CD4-positive, alpha-beta T cell (primary cell): ENCODE measurements at regions not wholly inside any gene's neighbourhood (a gene's known extent, or its start where the extent isn't known, plus 50 kb on each side); places are given as distances from the start of the nearest gene placed in this dataset.

Experiments used
- ATAC-seq: fragments of 200-7000 bp; cut with Tn5 transposase; one replicate; pipeline ENCODE4 v1.10.0; 2022; ENCODE audit warnings: mild to moderate bottlenecking; ENCODE audit not compliant: poor library complexity
- CTCF ChIA-PET: fragments of 350-600 bp; sonication (Branson Sonifier 250); formaldehyde crosslinking; loops from one replicate; lab custom pipeline; 2021; ENCODE audit warnings: antibody characterized with exemption, inconsistent platforms; lab: Charles Lee
- POLR2A ChIA-PET: fragments of 350-600 bp; sonication (Branson Sonifier 250); formaldehyde crosslinking; loops from one replicate; lab custom pipeline; 2021; ENCODE audit warnings: antibody characterized with exemption, inconsistent platforms; lab: Charles Lee
- DNase-seq, 14 experiments: peaks; one replicate each; pipeline ENCODE4 v3.0.0-alpha.2; 2013 to 2020; ENCODE audit warnings: mixed read lengths in 2 of 14
- H3K27ac ChIP-seq, 2 donors: one replicate each; pipeline versions ENCODE4 v1.5.1 to v1.7.0; 2013; ENCODE audit warnings: low read length in 2 of 2, low read depth in 1 of 2, mild to moderate bottlenecking in 1 of 2
- H3K27me3 ChIP-seq, 2 experiments: 1 replicate in 1 of 2; 2 replicates in 1 of 2; pipeline versions ENCODE4 v1.6.1 to v1.7.0; 2013; ENCODE audit warnings: low read length in 2 of 2, control low read depth in 1 of 2, mild to moderate bottlenecking in 1 of 2, moderate library complexity in 1 of 2; ENCODE audit not compliant: insufficient read depth in 2 of 2, control insufficient read depth in 1 of 2
- H3K36me3 ChIP-seq: one replicate; pipeline ENCODE4 v1.6.1; 2013; ENCODE audit warnings: low read length, control low read depth; ENCODE audit not compliant: insufficient read depth
- H3K4me1 ChIP-seq: one replicate; pipeline ENCODE4 v1.6.1; 2013; ENCODE audit warnings: low read length, control low read depth; ENCODE audit not compliant: insufficient read depth
- H3K4me3 ChIP-seq: one replicate; pipeline ENCODE4 v1.5.1; 2013; ENCODE audit warnings: mild to moderate bottlenecking, low read length, moderate library complexity
- H3K9me3 ChIP-seq, 2 experiments: 1 replicate in 1 of 2; 2 replicates in 1 of 2; pipeline versions ENCODE4 v1.6.1 to v1.7.0; 2013; ENCODE audit warnings: low read length in 2 of 2, mild to moderate bottlenecking in 2 of 2, control low read depth in 1 of 2, moderate library complexity in 1 of 2; ENCODE audit not compliant: control insufficient read depth in 1 of 2, insufficient read depth in 1 of 2
- H3K27ac Mint-ChIP-seq: one replicate; pipeline ENCODE4 v1.8.0; 2020; ENCODE audit warnings: mixed read lengths
- H3K27me3 Mint-ChIP-seq: one replicate; pipeline ENCODE4 v1.8.0; 2021; ENCODE audit warnings: mixed read lengths
- H3K36me3 Mint-ChIP-seq: one replicate; pipeline ENCODE4 v1.8.0; 2021; ENCODE audit warnings: low read depth, mixed read lengths
- H3K4me1 Mint-ChIP-seq: one replicate; pipeline ENCODE4 v1.8.0; 2021; ENCODE audit warnings: low read depth, mixed read lengths
- H3K4me3 Mint-ChIP-seq: one replicate; pipeline ENCODE4 v1.8.0; 2020; ENCODE audit warnings: mild to moderate bottlenecking, mixed read lengths
- H3K9me3 Mint-ChIP-seq: one replicate; pipeline ENCODE4 v1.8.0; 2020; ENCODE audit warnings: mixed read lengths
- intact Hi-C, 2 experiments: fragments of 100-400 bp; cut with DNase I in 1 of 2; cut with micrococcal nuclease in 1 of 2; formaldehyde crosslinking; loops; one replicate each; pipeline versions ENCODE4 v1.15.1 to v1.9.0; 2023 to 2025; cut with DNase I, micrococcal nuclease
- TF ChIP-seq, protein P1 (sequence below): fragments of 200-600 bp; IDR thresholded peaks from one replicate; pipeline ENCODE4 v1.8.0; 2022; ENCODE audit warnings: antibody characterized with exemption, mild to moderate bottlenecking

- H3K27me3 ChIP-seq = no peaks in the 10 kb centered on the region
- no peak overlapping the region for H3K27ac ChIP-seq
- TF ChIP-seq, protein P1, sequence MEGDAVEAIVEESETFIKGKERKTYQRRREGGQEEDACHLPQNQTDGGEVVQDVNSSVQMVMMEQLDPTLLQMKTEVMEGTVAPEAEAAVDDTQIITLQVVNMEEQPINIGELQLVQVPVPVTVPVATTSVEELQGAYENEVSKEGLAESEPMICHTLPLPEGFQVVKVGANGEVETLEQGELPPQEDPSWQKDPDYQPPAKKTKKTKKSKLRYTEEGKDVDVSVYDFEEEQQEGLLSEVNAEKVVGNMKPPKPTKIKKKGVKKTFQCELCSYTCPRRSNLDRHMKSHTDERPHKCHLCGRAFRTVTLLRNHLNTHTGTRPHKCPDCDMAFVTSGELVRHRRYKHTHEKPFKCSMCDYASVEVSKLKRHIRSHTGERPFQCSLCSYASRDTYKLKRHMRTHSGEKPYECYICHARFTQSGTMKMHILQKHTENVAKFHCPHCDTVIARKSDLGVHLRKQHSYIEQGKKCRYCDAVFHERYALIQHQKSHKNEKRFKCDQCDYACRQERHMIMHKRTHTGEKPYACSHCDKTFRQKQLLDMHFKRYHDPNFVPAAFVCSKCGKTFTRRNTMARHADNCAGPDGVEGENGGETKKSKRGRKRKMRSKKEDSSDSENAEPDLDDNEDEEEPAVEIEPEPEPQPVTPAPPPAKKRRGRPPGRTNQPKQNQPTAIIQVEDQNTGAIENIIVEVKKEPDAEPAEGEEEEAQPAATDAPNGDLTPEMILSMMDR = no peak
- no peak for DNase-seq
- POLR2A ChIA-PET = no interaction called here
- H3K36me3 Mint-ChIP-seq = no peaks in the 10 kb centered on the region
- H3K36me3 ChIP-seq = no peaks in the 10 kb centered on the region
- no peak overlapping the region for H3K27ac Mint-ChIP-seq
- H3K9me3 ChIP-seq = no peaks in the 10 kb centered on the region
- intact Hi-C loops = no loop called here
- no peaks in the 10 kb centered on the region for H3K4me1 Mint-ChIP-seq
- no peaks in the 10 kb centered on the region for H3K4me1 ChIP-seq
- no peak overlapping the region for H3K4me3 ChIP-seq
- H3K9me3 Mint-ChIP-seq = no peaks in the 10 kb centered on the region
- CTCF ChIA-PET = no interaction called here
- H3K4me3 Mint-ChIP-seq = no peak overlapping the region
- H3K27me3 Mint-ChIP-seq = no peaks in the 10 kb centered on the region
- no peak for ATAC-seq
Measured at GRCh38 chr12:93292213-93292612, 85.5 kb upstream of the NUDT4 start.

GRCh38 chr12:93292731-93293566, 84.8 kb upstream of the NUDT4 start:
- H3K27ac Mint-ChIP-seq = no peak overlapping the region
- no peaks in the 10 kb centered on the region for H3K9me3 ChIP-seq
- DNase-seq = no peak
- TF ChIP-seq, protein P1 = no peak
- no peak for ATAC-seq
- no peaks in the 10 kb centered on the region for H3K4me1 ChIP-seq
- no peak overlapping the region for H3K4me3 Mint-ChIP-seq
- no peaks in the 10 kb centered on the region for H3K27me3 ChIP-seq
- ChIA-PET CTCF (interaction anchor here (0.5 kb wide), 1 partner anchor 175 kb away, joined by 3 read pairs; no protein-coding TSS in a partner anchor), POLR2A (no interaction called here)
- H3K27me3 Mint-ChIP-seq = no peaks in the 10 kb centered on the region
- intact Hi-C loops = no loop called here
- no peak overlapping the region for H3K4me3 ChIP-seq
- no peaks in the 10 kb centered on the region for H3K4me1 Mint-ChIP-seq
- H3K9me3 Mint-ChIP-seq = no peaks in the 10 kb centered on the region
- H3K36me3 ChIP-seq = no peaks in the 10 kb centered on the region
- H3K36me3 Mint-ChIP-seq = no peaks in the 10 kb centered on the region
- H3K27ac ChIP-seq = no peak overlapping the region

DNA sequence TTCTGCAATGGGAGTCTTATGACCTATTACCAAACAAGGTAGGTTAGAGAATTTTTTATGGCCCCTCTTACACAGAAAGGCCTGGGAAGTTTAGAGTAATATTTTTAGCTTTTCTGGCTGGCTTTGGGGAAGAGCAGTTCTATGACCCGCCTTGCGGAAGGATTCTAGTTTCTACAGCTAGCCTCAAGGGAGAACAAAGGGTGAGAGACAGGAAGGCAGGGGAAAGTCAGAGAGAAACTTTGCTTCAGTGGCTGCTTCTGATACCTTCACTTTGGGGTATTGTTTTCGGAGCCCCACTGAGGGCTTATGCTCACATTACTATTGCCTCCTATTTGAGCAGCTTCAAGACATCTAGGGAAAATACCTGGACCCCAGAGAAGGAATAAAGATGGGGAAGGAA, 80.7 kb upstream of the NUDT4 start:
- H3K27ac ChIP-seq = no peak overlapping the region
- no peaks in the 10 kb centered on the region for H3K9me3 ChIP-seq
- TF ChIP-seq, protein P1 = no peak
- no peaks in the 10 kb centered on the region for H3K27me3 ChIP-seq
- DNase-seq = no peak
- intact Hi-C loops = no loop called here
- no peaks in the 10 kb centered on the region for H3K4me1 ChIP-seq
- H3K36me3 ChIP-seq = no peaks in the 10 kb centered on the region
- POLR2A ChIA-PET = no interaction called here
- no peaks in the 10 kb centered on the region for H3K4me1 Mint-ChIP-seq
- no peak overlapping the region for H3K27ac Mint-ChIP-seq
- H3K4me3 Mint-ChIP-seq = no peak overlapping the region
- ATAC-seq = no peak
- no peak overlapping the region for H3K4me3 ChIP-seq
- H3K36me3 Mint-ChIP-seq = no peaks in the 10 kb centered on the region
- no peaks in the 10 kb centered on the region for H3K9me3 Mint-ChIP-seq
- CTCF ChIA-PET = no interaction called here
- H3K27me3 Mint-ChIP-seq = no peaks in the 10 kb centered on the region
